ENCODE measurements at regions not wholly inside any gene's neighbourhood (a gene's known extent, or its start where the extent isn't known, plus 50 kb on each side); places are given as distances from the start of the nearest gene placed in this dataset.

DNA sequence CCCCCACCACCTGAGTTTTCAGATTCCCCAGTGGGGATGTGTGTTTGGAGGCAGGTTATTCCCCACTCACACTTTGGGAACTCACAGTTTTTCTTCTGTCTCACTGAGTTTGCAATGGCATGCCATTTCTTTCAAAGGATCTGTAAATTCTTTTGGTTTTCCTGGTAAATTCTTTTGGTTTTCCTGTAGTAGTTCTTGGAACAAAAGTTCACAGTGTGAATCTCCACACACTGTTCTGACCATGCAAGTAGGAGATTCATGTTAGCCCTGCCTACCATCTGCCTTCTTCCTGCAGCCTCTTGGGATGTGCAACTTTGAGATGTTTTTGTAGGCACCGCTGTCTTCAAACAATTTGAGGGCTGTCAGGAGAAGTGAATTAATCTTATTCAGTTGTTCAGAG is 165.6 kb upstream of the OGFRL1 start:
- no peak for DNase-seq (ENCODE audit: low spot score)

- DNase-seq (ENCODE audit: low spot score), result no peak
Observed at GRCh38 chr6:71124340-71124739, 164.3 kb upstream of the OGFRL1 start.

GRCh38 chr6:71125216-71125615 is 163.4 kb upstream of the OGFRL1 start:
- no peak for DNase-seq (ENCODE audit: low spot score)

GRCh38 chr6:71126506-71126905 is 162.1 kb upstream of the OGFRL1 start:
- no peak for DNase-seq (ENCODE audit: low spot score)

GRCh38 chr6:71127374-71127773 is 161.2 kb upstream of the OGFRL1 start:
- no peak for DNase-seq (ENCODE audit: low spot score)

- DNase-seq (ENCODE audit: low spot score), result no peak
Observed at GRCh38 chr6:71130277-71130676, 158.3 kb upstream of the OGFRL1 start.

DNA sequence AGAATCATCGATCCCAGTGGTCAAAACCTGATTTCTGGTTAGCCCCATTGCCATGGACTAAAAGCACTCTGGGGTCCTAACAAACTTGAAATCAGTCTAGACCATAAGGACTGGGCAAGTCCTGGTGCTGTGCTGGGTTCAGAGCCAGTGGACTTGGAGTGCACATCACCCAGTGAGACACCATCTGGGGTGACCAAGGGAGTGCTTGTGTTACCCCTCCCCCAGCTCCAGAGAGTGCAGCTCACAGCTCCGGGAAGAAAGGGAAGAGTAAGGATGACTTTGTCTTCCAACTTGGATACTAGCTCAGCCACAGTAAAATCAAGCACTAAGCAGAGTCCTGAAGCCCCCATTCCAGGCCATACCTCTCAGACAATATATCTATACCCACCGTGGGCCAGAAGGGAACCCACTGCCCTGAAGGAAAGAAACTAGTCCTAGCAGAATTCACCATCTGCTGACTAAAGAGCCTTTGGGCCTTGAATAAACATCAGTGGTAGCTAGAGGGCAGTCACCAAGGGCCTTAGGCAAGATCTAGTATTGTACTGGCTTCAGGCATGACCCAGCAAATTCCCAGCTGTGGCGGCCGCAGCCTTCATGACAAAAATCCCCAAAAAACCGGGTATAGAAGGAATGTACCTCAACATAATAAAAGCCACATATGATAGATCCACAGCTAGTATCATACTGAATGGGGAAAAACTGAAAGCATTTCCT is 153.5 kb upstream of the OGFRL1 start:
- no peak for DNase-seq (ENCODE audit: low spot score)

GRCh38 chr6:71137973-71138372 is 150.6 kb upstream of the OGFRL1 start:
- DNase-seq (ENCODE audit: low spot score), result no peak

GRCh38 chr6:71138376-71138775 is 150.2 kb upstream of the OGFRL1 start:
- DNase-seq (ENCODE audit: low spot score), result no peak

DNA sequence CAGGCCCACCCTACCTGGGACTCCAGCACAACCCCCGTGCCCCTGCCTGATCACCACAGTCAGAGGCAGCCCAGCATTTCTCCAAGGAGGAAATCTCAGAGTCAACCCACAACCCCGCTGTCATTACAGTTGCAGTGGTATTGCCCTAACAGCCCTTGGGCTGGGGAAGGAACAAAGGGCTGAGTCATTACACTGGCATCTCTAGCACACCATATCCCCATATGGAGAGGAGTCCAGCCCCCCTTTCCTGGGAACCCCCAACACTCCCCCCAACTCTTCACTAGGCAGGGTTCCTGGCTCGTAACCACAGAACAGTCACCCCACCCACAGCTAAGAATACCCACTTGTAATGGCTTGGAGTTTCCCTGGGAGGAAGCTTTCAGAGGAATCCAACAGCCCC is 149.4 kb upstream of the OGFRL1 start:
- DNase-seq (ENCODE audit: low spot score), result no peak

DNA sequence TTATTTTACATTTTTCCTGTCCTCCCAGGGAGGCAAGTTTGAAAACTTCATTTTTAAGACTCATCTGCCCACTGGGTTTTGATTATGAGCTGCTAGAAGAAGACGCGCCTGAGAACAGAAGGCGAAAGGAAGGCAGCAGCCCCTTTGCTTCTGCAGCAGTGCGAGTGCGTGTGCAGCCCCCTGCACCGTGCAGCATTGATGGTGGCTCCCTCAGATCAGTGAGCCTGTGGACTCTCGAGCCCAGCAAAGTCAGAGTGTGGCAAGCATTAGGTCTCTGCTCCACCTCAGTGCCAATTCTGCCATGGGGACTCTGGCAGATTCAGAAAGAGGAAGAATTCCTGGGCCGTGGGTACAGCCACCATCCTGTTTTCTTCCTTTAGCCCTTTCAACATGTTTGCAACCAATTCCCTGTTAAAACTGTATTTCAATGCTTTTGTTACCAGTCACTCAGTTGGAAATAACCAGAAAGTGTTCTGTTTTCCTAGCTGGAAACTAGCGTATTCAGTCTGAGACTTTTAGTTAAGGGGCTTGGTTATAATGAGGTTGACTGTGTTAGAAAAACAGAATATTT is 134.8 kb upstream of the OGFRL1 start:
- DNase-seq (ENCODE audit: low spot score), result no peak

DNA sequence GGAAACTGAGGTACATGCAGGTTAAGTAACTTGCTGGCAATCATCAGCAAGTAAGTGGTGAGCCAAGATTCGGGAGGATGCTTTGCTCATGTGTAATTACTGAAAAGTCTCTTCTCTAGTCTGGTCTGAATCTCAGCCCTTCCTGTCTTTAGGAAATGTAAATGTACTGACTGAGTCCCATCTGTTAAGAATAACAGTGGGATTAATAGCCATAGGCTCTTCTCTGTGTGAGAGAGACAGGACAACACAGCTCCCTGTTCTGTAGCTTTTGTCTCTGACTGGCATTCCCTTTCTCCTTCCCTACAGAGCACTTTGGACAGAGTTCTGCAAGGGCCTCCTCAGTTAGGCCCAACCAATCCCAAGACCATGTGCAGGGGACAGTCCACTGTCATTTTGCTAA is 131.3 kb upstream of the OGFRL1 start:
- DNase-seq (ENCODE audit: low spot score), result no peak

DNA sequence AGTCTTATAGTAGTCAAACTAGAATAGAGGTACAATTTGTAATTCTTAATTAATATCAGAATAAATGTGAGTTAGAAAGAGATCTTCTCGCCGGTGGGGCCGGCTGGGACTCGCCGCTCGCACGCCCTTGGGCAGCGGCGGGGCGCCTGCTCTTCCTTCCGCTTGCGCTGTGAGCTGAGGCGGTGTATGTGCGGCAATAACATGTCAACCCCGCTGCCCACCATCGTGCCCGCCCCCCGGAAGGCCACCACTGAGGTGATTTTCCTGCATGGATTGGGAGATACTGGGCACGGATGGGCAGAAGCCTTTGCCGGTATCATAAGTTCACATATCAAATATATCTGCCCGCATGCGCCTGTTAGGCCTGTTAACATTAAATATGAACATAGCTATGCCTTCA is 123.7 kb upstream of the OGFRL1 start:
- DNase-seq (ENCODE audit: low spot score), result no peak

- no peak for DNase-seq (ENCODE audit: low spot score)
Observed at GRCh38 chr6:71168233-71168765, 120.3 kb upstream of the OGFRL1 start.

DNA sequence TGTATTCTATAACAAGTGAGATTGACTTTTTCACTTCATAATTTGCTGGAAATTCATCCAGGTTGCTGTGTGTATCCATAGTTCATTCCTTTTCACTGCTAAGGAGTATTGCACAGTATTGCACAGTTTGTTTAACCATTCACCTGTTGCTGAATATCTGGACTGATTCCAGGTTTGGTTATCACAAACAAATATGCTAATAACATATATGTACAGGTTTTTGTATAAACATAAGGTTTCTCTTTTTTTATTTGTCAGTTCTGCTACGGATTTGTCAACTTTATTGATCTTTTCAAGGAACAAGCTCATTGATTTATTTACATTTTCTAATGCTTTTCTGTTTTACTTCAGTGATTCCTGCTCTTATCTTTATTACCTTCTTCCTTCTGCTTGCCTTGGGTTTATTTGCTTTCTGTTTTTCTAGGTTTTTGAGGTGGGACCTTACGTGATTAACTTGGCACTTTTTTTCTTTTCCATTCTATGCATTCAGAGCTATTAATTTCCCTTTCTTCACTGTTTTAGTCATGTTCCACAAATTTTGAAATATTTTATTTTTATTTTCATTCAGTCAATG is 117.0 kb upstream of the OGFRL1 start:
- no peak for DNase-seq (ENCODE audit: low spot score)

GRCh38 chr6:71179249-71179885 is 109.2 kb upstream of the OGFRL1 start:
- no peak for DNase-seq (ENCODE audit: low spot score)

GRCh38 chr6:71181565-71181964 is 107.0 kb upstream of the OGFRL1 start:
- no peak for DNase-seq (ENCODE audit: low spot score)

DNA sequence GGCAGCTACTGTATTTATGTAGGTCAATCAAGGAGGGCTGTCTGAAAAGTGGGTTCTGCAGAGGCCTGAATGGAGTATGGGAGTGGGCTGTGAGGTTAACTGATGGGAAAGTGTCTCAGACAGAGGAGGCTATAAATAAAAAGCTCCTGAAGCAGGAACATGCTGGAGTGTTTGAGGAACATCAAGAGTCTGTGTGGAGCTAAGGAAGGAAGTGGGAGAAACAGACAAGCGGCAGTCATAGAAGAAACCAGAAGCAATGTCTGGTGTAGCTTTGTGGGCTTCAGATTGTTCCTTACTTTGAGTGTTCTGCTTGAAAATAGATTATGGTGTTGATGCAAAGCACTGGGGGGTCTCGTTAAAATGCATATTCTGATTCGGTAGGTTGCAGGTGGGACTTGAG is 101.5 kb upstream of the OGFRL1 start:
- DNase-seq (ENCODE audit: low spot score), result no peak

- peak; percentile 59 for DNase-seq (ENCODE audit: low spot score)
Observed at GRCh38 chr6:71190809-71191208, 97.8 kb upstream of the OGFRL1 start.

DNA sequence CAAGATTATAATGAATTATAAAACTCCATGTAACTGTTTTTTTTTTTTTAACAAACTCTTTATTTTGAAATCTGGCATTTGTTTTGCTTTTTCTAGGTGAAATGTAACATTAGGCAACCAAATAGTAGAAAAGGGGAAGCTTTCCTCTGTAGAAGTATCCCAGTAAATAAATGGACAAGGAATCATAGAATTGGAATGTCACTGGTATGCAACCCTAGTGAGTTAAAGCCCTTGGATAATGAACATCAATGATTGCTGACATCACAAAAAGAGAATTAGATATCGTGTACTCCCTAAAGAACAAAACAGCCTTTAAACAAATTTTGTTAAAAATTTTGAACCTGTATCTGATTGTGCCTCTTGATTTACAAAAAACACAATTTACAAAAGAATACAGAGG is 93.9 kb upstream of the OGFRL1 start:
- DNase-seq (ENCODE audit: low spot score), result no peak

GRCh38 chr6:71197267-71197666 is 91.3 kb upstream of the OGFRL1 start:
- no peak for DNase-seq (ENCODE audit: low spot score)

DNA sequence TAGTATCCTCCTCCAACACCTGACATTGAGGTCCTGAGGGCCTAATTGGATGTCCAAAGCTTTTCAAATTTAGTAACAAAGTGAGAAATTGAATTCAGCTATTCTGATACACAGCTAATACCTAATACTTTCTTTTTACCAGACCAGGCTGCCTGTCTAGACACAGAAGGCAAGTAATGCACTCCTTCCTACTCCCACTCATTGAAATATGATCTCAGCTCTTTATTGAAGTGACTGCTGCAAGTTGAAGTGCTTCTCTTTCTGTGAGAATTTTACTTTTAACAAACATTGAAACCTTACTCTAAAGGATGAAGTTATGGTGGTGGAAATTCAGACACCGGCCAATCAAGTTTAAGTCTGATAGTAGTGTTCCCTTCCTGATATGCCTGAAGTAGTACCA is 90.8 kb upstream of the OGFRL1 start:
- DNase-seq (ENCODE audit: low spot score), result no peak

- no peak for DNase-seq (ENCODE audit: low spot score)
Observed at GRCh38 chr6:71198908-71199307, 89.7 kb upstream of the OGFRL1 start.

Measured in cerebellar cortex (tissue), 1 donor.